A549 (cell line): ENCODE measurements at regions not wholly inside any gene's neighbourhood (a gene's known extent, or its start where the extent isn't known, plus 50 kb on each side); places are given as distances from the start of the nearest gene placed in this dataset.

ENCODE experiments used
- ATAC-seq, 2 experiments: fragments of 200-7000 bp in 1 of 2; fragments of >200 bp in 1 of 2; cut with Nextera tagmentation in 1 of 2; cut with Tn5 transposase in 1 of 2; 3 replicates each; pipeline versions ENCODE4 v1.8.0 to v1.9.1; 2018 to 2020; ENCODE audit warnings: mild to moderate bottlenecking in 1 of 2, moderate library complexity in 1 of 2
- CTCF ChIA-PET: fragments of 300-600 bp; sonication (Branson Sonifier 250); formaldehyde crosslinking; extraction: SDS; loops from one replicate; lab custom pipeline; 2021; ENCODE audit warnings: antibody characterized with exemption, inconsistent platforms; lab: Yijun Ruan, JAX
- POLR2A ChIA-PET: fragments of 350-600 bp; formaldehyde crosslinking; extraction: SDS; loops from one replicate; lab custom pipeline; 2021; ENCODE audit warnings: antibody characterized with exemption, inconsistent platforms; lab: Yijun Ruan, JAX
- DNase-seq, 2 experiments: peaks; one replicate each; pipeline versions ENCODE4 v3.0.0 to v3.0.0-alpha.2; 2011 to 2016; ENCODE audit warnings: low read depth in 1 of 2, low spot score in 1 of 2
- FAIRE-seq: peaks from 2 replicates; lab custom pipeline; 2011; peaks lifted over from hg19 to GRCh38; lab: Jason Lieb, UNC
- H3K27ac ChIP-seq, 2 experiments: fragments of >200 bp; sonication (Bioruptor Twin); formaldehyde crosslinking; 3 replicates each; pipeline ENCODE4 v1.5.1; 2016 to 2017
- H3K4me1 ChIP-seq: fragments of >200 bp; sonication (Bioruptor Twin); formaldehyde crosslinking; 3 replicates; pipeline ENCODE4 v1.6.1; 2016
- H3K4me2 ChIP-seq: fragments of >200 bp; sonication (Bioruptor Twin); formaldehyde crosslinking; 3 replicates; pipeline ENCODE4 v1.6.1; 2016
- H3K4me3 ChIP-seq: fragments of >200 bp; sonication (Bioruptor Twin); formaldehyde crosslinking; 3 replicates; pipeline ENCODE4 v1.5.1; 2016
- H3K9me3 ChIP-seq: fragments of >200 bp; sonication (Bioruptor Twin); formaldehyde crosslinking; 3 replicates; pipeline ENCODE4 v1.6.1; 2016
- ATOH8 ChIP-seq: fragments of 250-450 bp; sonication (Bioruptor Pico); IDR thresholded peaks from 2 replicates; pipeline ENCODE4 v1.5.0; 2020; ENCODE audit warnings: low read depth, mild to moderate bottlenecking, moderate library complexity
- BCL3 ChIP-seq: fragments of >200 bp; sonication (Bioruptor Twin); formaldehyde crosslinking; IDR thresholded peaks from 3 replicates; pipeline ENCODE4 v1.6.1; 2016
- CBX2 ChIP-seq: fragments of 200-600 bp; sonication (generic); IDR thresholded peaks from 2 replicates; pipeline ENCODE4 v1.6.1; 2016; ENCODE audit warnings: low read depth, mild to moderate bottlenecking, borderline replicate concordance
- CBX8 ChIP-seq: fragments of 200-600 bp; sonication (generic); IDR thresholded peaks from 2 replicates; pipeline ENCODE4 v1.6.1; 2016
- EHF ChIP-seq: fragments of 250-450 bp; sonication (Bioruptor Pico); IDR thresholded peaks from 2 replicates; pipeline ENCODE4 v1.5.0; 2020; ENCODE audit warnings: mild to moderate bottlenecking
- ELK1 ChIP-seq: fragments of 150-350 bp; IDR thresholded peaks from 2 replicates; pipeline ENCODE4 v1.6.1; 2014; ENCODE audit warnings: low read depth, mild to moderate bottlenecking, low read length
- EP300 ChIP-seq, 2 experiments: fragments of >200 bp; sonication (Bioruptor Twin); formaldehyde crosslinking; IDR thresholded peaks; 2 replicates in 1 of 2; 3 replicates in 1 of 2; pipeline ENCODE4 v1.6.1; 2016 to 2017
- FOSL2 ChIP-seq, 2 experiments: fragments of 450-650 bp in 1 of 2; fragments of >200 bp in 1 of 2; sonication (Bioruptor Twin) in 1 of 2; formaldehyde crosslinking; IDR thresholded peaks; 2 replicates each; pipeline versions ENCODE4 v1.5.0 to v1.6.1; 2016 to 2020; ENCODE audit warnings: mild to moderate bottlenecking in 1 of 2, moderate library complexity in 1 of 2
- HMGXB4 ChIP-seq: fragments of 250-450 bp; sonication (Bioruptor Pico); IDR thresholded peaks from 2 replicates; pipeline ENCODE4 v1.5.0; 2021; ENCODE audit warnings: mild to moderate bottlenecking, moderate library complexity, borderline replicate concordance
- JUNB ChIP-seq: fragments of >200 bp; sonication (Bioruptor Twin); formaldehyde crosslinking; IDR thresholded peaks from 2 replicates; pipeline ENCODE4 v1.6.1; 2016
- MAX ChIP-seq: IDR thresholded peaks from 2 replicates; pipeline ENCODE4 v1.6.1; 2012
- NPAS2 ChIP-seq: fragments of 250-450 bp; sonication (Bioruptor Pico); IDR thresholded peaks from 2 replicates; pipeline ENCODE4 v1.8.0; 2022; ENCODE audit warnings: mild to moderate bottlenecking, moderate library complexity, borderline replicate concordance
- POLR2A ChIP-seq: IDR thresholded peaks from 2 replicates; pipeline ENCODE4 v1.6.1; 2012; ENCODE audit warnings: mild to moderate bottlenecking, low read length
- RNF2 ChIP-seq: fragments of 200-600 bp; sonication (generic); IDR thresholded peaks from 2 replicates; pipeline ENCODE4 v1.6.1; 2016; ENCODE audit warnings: low read depth, mild to moderate bottlenecking, antibody characterized with exemption, moderate library complexity, borderline replicate concordance
- SMC3 ChIP-seq: fragments of >200 bp; sonication (Bioruptor Twin); formaldehyde crosslinking; IDR thresholded peaks from 3 replicates; pipeline ENCODE4 v1.6.1; 2018; ENCODE audit warnings: inconsistent platforms
- USF2 ChIP-seq: fragments of 450-650 bp; IDR thresholded peaks from 2 replicates; pipeline ENCODE4 v1.6.1; 2014; ENCODE audit warnings: antibody characterized with exemption
- ZFP36 ChIP-seq: fragments of 450-650 bp; IDR thresholded peaks from 2 replicates; pipeline ENCODE4 v1.6.1; 2014; ENCODE audit warnings: borderline replicate concordance; ENCODE audit not compliant: partially characterized antibody
- ZSCAN20 ChIP-seq: fragments of 250-450 bp; sonication (Bioruptor Pico); IDR thresholded peaks from 2 replicates; pipeline ENCODE4 v1.8.0; 2022; ENCODE audit warnings: mild to moderate bottlenecking, moderate library complexity
- WGBS: methylation state at CpG from one replicate; pipeline ENCODE4 v1.1.6; 2017; ENCODE audit errors: missing lambda C conversion rate; 5-methylcytosine and 5-hydroxymethylcytosine counted together

GRCh38 chr22:49650336-49651241, 177.1 kb downstream of the BRD1 start:
- Histone ChIP-seq H3K9me3 (no peaks in the 10 kb centered on the region), H3K4me1 (no peaks in the 10 kb centered on the region), H3K4me2 (no peak overlapping the region), H3K4me3 (no peak overlapping the region), H3K27ac (no peak overlapping the region)
- ChIA-PET POLR2A (no interaction called here), CTCF (interaction anchor here (1.1 to 1.3 kb wide), 2 partner anchors 18 kb away, joined by 4 read pairs; no protein-coding TSS in a partner anchor)
- WGBS, result 45% methylated on average over 32 of the region's 32 CpGs
- no peak for FAIRE-seq
- no peak for DNase-seq
- TF ChIP-seq HMGXB4 (CRISPR knock-in tag), result no peak
- no peak for TF ChIP-seq MAX
- TF ChIP-seq CBX2, result no peak
- TF ChIP-seq CBX8, result no peak
- no peak for TF ChIP-seq ZSCAN20 (CRISPR knock-in tag)
- no peak for TF ChIP-seq EHF (CRISPR knock-in tag)
- no peak for TF ChIP-seq NPAS2 (CRISPR knock-in tag)
- no peak for TF ChIP-seq RNF2
- TF ChIP-seq ELK1, result no peak
- TF ChIP-seq ATOH8 (CRISPR knock-in tag), result no peak
- TF ChIP-seq SMC3, result no peak
- no peak for TF ChIP-seq BCL3
- TF ChIP-seq USF2, result no peak
- no peak for TF ChIP-seq FOSL2 (IDR thresholded peaks at IDR 0.05)
- TF ChIP-seq FOSL2 (CRISPR knock-in tag; IDR thresholded peaks at IDR 0.05), result no peak
- no peak for TF ChIP-seq POLR2A
- TF ChIP-seq EP300 (IDR thresholded peaks at IDR 0.05), result no peak
- TF ChIP-seq ZFP36, result no peak
- TF ChIP-seq JUNB, result no peak
- no peak for ATAC-seq
